Myocyte (in vitro differentiated cells): ENCODE measurements at regions not wholly inside any gene's neighbourhood (a gene's known extent, or its start where the extent isn't known, plus 50 kb on each side); places are given as distances from the start of the nearest gene placed in this dataset.
A peak's percentile ranks its signal among the peaks of the same experiment; 100 is the strongest.

ENCODE experiments used
- DNase-seq: peaks from one replicate; pipeline ENCODE4 v3.0.0-alpha.2; 2012; ENCODE audit warnings: low read depth

GRCh38 chr2:12514168-12514567, 202.6 kb upstream of the TRIB2 start:
- no peak for DNase-seq

GRCh38 chr2:12514631-12515437, 201.9 kb upstream of the TRIB2 start:
- DNase-seq, result no peak

- DNase-seq, result no peak
Measured at GRCh38 chr2:12515871-12516270, 200.9 kb upstream of the TRIB2 start.

- no peak for DNase-seq
Measured at GRCh38 chr2:12533337-12534005, 183.3 kb upstream of the TRIB2 start.

- peak; percentile 81 for DNase-seq
Measured at GRCh38 chr2:12534646-12535263, 182.0 kb upstream of the TRIB2 start.

GRCh38 chr2:12536976-12537375, 179.8 kb upstream of the TRIB2 start:
- DNase-seq, result no peak

- no peak for DNase-seq
Measured at GRCh38 chr2:12538138-12538694, 178.5 kb upstream of the TRIB2 start.

- DNase-seq, result no peak
Measured at GRCh38 chr2:12539336-12539735, 177.4 kb upstream of the TRIB2 start.

- peak; percentile 86 for DNase-seq
Measured at GRCh38 chr2:12539776-12540562, 176.8 kb upstream of the TRIB2 start.

GRCh38 chr2:12543076-12543977, 173.4 kb upstream of the TRIB2 start:
- DNase-seq, result no peak

- DNase-seq, result no peak
Measured at GRCh38 chr2:12543978-12544558, 172.7 kb upstream of the TRIB2 start.

GRCh38 chr2:12547566-12548170, 169.1 kb upstream of the TRIB2 start:
- DNase-seq, result peak; percentile 52

- DNase-seq, result no peak
Measured at GRCh38 chr2:12548906-12549305, 167.8 kb upstream of the TRIB2 start.

- no peak for DNase-seq
Measured at GRCh38 chr2:12549641-12550040, 167.1 kb upstream of the TRIB2 start.

GRCh38 chr2:12552092-12552491, 164.6 kb upstream of the TRIB2 start:
- no peak for DNase-seq

- DNase-seq, result no peak
Measured at GRCh38 chr2:12554224-12555011, 162.3 kb upstream of the TRIB2 start.

- peak; percentile 13 for DNase-seq
Measured at GRCh38 chr2:12555012-12555645, 161.6 kb upstream of the TRIB2 start.

GRCh38 chr2:12556762-12557161, 160.0 kb upstream of the TRIB2 start:
- DNase-seq, result no peak
